Muscle of back (tissue), 3 donors: ENCODE measurements at regions not wholly inside any gene's neighbourhood (a gene's known extent, or its start where the extent isn't known, plus 50 kb on each side); places are given as distances from the start of the nearest gene placed in this dataset.
"Not testable (repeated sequence)": the region's sequence is repeated elsewhere in the genome, so short reads cannot be mapped to it uniquely, and the experiment has no call there.

Experiments used
- DNase-seq, 3 donors: peaks; one replicate each; pipeline versions ENCODE4 v3.0.0 to v3.0.0-alpha.2; 2013

DNA sequence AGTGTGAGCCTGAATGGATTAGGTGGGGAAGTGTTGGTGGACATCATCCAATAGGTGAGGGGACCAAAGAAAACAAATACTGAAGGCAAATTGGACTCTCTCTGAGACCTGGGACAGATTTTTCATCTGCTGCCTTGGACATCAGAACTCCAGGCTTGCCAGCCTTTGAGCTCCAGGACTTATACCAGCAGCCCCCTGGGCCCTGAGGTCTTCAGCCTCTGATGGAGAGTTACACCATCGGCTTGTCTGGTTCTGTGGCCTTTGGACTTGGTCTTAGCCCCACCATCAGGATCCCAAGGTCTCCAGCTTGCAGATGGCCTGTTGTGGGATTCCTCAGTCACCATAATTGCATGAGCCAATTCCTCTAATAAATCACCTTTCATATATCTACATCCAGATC, 80.8 kb upstream of the SLC8A3 start:
- DNase-seq: no peak

DNA sequence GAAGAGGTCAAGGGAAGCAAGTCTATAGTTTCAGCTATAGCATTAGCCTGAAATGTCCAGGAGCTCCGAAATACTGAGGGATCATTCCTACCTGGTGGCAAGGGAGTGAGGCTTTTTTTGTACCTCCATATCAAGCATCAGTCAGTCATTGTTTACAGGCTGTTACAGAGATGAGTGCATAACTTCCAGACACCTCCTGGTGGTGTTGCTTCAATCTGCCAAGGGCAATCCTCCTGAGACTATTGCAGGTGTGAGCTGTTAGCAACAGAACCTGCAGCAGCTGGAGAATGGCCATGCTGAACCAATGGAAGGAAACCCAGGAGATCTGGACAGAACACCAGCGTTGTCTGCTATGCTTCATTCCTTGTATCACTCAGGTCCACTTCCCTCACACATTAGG, 80.0 kb upstream of the SLC8A3 start:
- no peak for DNase-seq

DNA sequence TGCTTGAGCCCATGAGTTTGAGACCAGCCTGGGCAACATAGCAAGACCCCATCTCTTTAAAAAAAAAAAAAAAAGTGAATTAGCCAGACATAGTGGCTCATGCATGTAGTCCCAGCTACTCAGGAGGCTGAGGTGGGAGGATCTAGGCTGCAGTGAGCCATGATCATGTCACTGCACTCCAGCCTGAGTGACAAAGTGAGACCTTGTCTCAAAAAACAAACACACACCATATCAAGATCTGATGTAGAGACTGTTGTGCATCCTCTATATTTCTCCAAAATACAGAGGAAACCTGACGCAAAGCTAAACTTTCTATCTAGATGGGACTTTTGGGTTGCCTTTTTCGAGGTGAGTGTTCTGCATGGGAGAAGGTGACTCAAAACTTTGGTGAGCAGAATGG, 77.4 kb upstream of the SLC8A3 start:
- DNase-seq: no peak

DNA sequence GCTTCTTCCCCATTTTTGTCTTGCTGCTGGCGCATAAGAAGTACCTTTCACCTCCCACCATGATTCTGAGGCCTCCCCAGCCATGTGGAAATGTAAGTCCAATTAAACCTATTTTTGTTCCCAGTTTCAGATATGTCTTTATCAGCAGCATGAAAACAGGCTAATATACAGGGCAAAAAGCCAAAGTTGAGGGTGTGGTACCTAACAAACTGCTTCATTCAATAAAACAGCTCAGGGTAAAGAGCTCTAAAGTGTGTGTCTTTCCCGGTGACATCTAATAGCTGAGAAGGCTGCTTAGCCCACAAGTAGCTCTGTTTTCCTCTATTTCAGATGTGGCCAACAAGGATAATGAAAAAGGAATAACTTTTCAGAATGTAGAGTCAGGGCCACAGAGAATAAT, 76.7 kb upstream of the SLC8A3 start:
- no peak for DNase-seq

DNA sequence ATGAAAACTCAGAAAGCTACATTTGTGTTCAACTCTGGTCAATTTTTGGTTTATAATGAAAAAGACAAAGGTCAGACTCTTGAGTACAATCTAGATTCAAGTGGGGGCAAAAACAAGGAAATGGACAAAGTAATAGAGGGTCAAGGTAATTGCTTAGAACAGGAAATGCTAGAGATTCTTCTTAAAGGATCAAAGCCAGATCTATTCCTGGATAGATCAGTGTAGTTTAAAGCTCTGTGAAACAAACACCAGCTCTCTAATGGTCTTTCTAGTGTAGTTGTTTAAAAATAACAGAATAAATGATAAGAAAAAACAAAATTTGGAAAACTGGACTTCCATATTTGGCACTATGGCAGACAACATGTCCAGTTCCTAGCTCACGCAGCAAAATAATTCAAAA, 70.7 kb upstream of the SLC8A3 start:
- no peak for DNase-seq

DNA sequence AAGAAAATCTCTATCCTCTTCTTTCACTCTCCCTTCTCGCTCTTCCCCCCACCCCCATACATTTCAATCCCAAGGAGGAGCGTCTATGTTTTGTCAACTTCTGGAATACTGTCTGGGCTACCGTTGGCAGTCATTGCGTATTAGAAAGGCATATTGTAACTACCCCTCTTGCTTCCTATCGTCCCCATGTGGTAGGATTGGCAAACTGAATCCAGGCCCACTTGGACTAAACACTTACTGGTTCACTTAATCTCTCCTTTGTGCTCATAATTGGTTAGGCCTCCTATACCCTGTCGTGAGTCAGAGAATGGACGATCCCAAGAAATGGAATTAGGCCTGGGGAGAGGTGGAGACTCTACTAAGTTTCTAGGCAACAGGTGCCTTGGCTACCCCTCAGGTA, 68.8 kb upstream of the SLC8A3 start:
- no peak for DNase-seq

DNA sequence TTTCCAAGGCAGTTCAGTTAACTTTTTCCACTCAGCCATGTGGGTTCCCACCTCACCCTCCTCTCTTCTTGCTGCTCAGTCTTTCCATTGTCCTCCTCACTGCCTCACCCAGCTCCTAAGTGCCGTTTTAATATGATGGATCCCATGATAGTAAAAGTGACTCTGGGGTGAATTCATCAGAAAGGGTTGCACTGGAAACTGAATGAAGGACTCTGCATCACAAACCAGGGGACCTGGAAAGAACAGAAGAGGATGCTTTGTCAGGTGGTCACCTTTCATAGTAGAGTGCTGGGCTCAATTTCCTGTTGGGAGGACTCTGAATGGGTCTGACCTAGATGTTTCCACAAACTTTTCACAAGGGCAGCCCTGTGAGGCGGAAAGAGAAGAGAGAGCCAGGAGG, 67.8 kb upstream of the SLC8A3 start:
- no peak for DNase-seq

DNA sequence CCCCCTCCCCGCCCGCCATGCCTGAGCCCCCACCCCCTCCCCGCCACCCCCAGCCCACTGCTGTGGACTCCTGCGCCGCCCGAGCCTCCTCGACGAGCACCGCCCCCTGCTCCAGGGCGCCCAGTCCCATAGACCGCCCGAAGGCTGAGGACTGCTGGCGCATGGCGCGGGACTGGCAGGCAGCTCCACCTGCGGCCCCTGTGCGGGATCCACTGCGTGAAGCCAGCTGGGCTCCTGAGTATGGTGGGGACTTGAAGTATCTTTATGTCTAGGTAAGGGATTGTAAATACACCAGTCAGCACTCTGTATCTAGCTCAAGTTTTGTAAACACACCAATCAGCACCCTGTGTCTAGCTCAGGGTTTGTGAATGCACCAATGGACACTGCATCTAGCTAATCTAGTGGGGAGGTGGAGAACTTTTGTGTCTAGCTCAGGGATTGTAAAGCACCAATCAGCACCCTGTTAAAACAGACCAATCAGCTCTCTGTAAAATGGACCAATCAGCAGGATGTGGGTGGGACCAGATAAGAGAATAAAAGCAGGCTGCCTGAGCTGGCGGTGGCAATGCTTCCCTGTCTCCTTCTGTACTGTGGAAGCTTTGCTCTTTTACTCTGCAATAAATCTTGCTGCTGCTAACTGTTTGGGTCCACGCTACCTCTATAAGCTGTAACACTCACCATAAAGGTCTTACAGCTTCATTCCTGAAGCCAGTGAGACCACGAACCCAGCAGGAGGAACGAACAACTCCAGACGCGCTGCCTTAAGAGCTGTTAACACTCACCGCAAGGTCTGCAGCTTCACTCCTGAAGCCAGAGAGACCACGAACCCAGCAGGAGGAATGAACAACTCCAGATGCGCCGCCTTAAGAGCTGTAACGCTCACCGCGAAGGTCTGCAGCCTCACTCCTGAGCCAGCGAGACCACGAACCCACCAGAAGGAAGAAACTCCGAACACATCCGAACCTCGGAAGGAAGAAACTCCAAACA, 66.6 kb upstream of the SLC8A3 start:
- DNase-seq: peak in 1 of 3 donors; percentile 5

DNA sequence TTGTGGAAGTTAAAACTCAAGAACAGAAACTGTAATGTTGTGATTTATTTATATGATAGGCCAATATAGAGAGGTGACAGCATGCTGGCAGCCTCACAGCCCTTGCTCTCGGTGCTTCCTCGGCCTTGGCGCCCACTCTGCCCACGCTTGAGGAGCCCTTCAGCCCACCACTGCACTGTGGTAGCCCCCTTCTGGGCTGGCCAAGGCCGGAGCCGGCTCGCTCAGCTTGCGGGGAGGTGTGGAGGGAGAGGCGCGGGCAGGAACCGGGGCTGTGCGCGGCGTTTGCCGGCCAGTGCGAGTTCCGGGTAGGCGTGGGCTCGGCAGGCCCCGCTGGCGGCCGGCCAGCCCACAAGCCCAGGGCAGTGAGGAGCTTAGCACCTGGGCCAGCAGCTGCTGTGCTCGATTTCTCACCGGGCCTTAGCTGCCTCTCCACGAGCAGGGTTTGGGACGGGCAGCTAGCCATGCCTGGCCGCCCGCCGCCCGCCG, 65.8 kb upstream of the SLC8A3 start:
- peak; percentile 31 to 56 (median 34) for DNase-seq

DNA sequence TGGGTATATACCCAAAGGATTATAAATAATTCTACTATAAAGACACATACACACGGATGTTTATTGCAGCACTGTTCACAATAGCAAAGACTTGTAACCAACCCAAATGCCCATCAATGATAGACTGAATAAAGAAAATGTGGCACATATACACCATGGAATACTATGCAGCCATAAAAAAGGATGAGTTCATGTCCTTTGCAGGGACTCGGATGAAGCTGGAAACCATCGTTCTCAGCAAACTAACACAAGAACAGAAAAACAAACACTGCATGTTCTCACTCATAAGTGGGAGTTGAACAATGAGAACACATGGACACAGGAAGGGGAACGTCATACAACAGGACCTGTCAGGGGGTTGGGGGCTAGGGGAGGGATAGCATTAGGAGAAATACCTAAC, 64.8 kb upstream of the SLC8A3 start:
- not testable (repeated sequence) for DNase-seq

DNA sequence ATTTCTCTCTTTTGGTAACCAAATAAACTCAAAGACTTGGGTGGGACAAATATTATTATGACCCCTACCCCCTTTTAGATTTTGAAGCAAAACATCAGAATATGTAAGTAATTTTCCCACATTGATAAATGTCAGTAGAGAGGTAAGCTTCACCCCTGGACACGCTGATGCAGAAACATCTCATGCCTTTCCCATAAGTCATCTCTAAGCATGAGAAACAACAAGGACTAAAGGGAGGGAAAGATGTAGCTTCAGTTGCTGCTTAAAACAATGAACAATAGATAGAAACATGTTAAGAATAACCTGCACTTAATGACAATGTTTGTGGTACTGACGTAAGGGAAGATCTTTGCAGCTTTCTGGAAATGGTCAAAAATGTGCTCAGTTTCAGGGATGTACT, 56.3 kb upstream of the SLC8A3 start:
- no peak for DNase-seq

DNA sequence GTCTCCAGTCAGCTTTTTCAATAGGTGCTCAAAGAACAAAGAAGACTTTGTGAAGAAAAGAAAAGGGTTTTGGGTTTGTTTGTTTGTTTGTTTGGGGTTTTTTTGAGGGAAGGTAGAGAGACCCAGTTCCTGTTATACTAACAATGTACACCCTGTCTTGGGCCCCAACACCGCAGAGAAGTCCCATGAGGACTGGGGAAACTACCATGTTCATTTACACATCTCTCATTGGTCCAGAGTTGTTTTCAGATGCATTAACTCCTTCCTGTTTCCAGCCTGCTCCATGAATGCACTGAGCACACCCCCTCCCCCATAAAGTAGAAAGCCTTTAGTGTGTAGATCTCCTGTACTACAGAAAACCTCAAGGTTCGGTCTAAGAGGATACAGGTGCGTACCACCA, 51.1 kb upstream of the SLC8A3 start:
- no peak for DNase-seq

DNA sequence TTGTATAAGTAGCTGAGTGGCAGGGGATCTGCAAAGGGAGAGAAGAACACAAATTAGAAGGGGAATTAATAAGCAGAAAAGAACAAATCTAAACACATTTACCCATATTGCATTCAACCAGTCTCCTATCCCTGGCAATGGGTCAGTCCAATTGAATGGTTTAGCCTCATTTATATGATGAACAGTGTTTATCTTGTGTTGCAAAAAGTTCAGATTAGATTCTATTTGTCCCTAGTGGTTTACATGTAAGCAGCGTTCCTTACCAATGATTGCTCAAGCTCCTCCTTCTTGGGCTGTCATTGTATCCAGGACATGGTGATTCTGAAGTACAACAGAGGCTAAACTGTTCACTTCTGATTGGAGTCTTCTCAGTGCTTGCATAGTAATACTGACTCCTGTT, 49.9 kb upstream of the SLC8A3 start:
- DNase-seq: not testable (repeated sequence)
